Activated naive CD8-positive, alpha-beta T cell (primary cell): ENCODE measurements at regions not wholly inside any gene's neighbourhood (a gene's known extent, or its start where the extent isn't known, plus 50 kb on each side); places are given as distances from the start of the nearest gene placed in this dataset.
"Not testable (repeated sequence)": the region's sequence is repeated elsewhere in the genome, so short reads cannot be mapped to it uniquely, and the experiment has no call there.

Source experiments
- H3K27ac Mint-ChIP-seq: one replicate; pipeline ENCODE4 v1.8.0; 2021; ENCODE audit warnings: mixed read lengths
- H3K27me3 Mint-ChIP-seq: one replicate; pipeline ENCODE4 v1.8.0; 2021; ENCODE audit warnings: mixed read lengths
- H3K36me3 Mint-ChIP-seq: one replicate; pipeline ENCODE4 v1.8.0; 2021; ENCODE audit warnings: mixed read lengths
- H3K4me1 Mint-ChIP-seq: one replicate; pipeline ENCODE4 v1.8.0; 2021; ENCODE audit warnings: low read depth, mixed read lengths
- H3K4me3 Mint-ChIP-seq: one replicate; pipeline ENCODE4 v1.8.0; 2021; ENCODE audit warnings: mild to moderate bottlenecking, mixed read lengths
- H3K9me3 Mint-ChIP-seq: one replicate; pipeline ENCODE4 v1.8.0; 2021; ENCODE audit warnings: low read depth, mixed read lengths

DNA sequence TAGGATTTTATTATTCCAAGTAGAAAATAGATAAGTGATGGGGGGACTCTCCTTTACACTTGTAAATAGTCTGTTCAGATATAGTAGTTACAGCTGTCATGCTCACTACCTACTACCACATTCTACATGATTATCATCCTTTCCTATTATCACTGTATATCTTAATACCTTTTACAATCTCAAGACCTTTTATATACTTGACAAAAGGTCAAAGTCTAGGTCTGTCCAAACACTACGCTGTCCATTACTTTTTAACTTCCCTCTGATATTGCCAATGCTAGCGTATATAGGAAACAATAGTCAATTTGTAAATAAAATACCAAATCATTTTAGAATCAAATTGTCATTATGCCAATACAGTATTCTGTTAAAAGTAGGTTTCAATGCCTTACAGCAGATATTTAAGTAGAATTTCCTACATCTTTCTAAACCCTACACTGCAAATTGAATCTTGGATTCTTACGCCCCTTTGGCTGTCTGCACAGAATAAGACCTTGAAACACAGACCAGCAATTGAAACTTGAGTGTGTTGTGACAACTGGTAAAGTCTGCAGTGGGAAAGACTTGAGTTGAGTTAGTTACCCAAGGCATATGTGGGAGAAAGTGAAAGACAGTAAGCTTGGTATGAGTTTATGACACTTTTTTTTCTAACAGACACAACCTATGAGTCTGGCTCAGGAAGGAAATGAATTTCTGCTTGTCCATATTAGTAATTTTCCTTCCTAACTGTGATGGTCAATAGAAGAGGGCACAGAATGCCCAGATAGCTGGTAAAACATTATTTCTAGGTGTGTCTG, 827.6 kb upstream of the ACO1 start:
- no peaks in the 10 kb centered on the region for H3K27me3 Mint-ChIP-seq
- peaks cover 7% of the 10 kb centered on the region for H3K9me3 Mint-ChIP-seq
- H3K36me3 Mint-ChIP-seq: no peaks in the 10 kb centered on the region
- H3K4me1 Mint-ChIP-seq: no peaks in the 10 kb centered on the region
- no peak overlapping the region for H3K4me3 Mint-ChIP-seq
- H3K27ac Mint-ChIP-seq: no peak overlapping the region

GRCh38 chr9:31572190-31572589, 812.3 kb upstream of the ACO1 start:
- H3K4me1 Mint-ChIP-seq, H3K27me3 Mint-ChIP-seq, H3K27ac Mint-ChIP-seq, H3K4me3 Mint-ChIP-seq, H3K9me3 Mint-ChIP-seq, H3K36me3 Mint-ChIP-seq: not testable (repeated sequence)

GRCh38 chr9:31573561-31573960, 810.9 kb upstream of the ACO1 start:
- Mint-ChIP-seq H3K4me1 (peaks cover 2% of the 10 kb centered on the region), H3K36me3 (peaks cover 7% of the 10 kb centered on the region), H3K9me3 (peaks cover 7% of the 10 kb centered on the region), H3K27ac (no peak overlapping the region), H3K4me3 (no peak overlapping the region), H3K27me3 (no peaks in the 10 kb centered on the region)

- no peak overlapping the region for H3K27ac Mint-ChIP-seq
- no peaks in the 10 kb centered on the region for H3K27me3 Mint-ChIP-seq
- no peak overlapping the region for H3K4me3 Mint-ChIP-seq
- peaks cover 7% of the 10 kb centered on the region for H3K9me3 Mint-ChIP-seq
- peaks cover 2% of the 10 kb centered on the region for H3K4me1 Mint-ChIP-seq
- H3K36me3 Mint-ChIP-seq: peaks cover 7% of the 10 kb centered on the region
Measured at GRCh38 chr9:31574006-31574765, 810.3 kb upstream of the ACO1 start.

- Mint-ChIP-seq H3K27ac (no peak overlapping the region), H3K36me3 (no peaks in the 10 kb centered on the region), H3K4me1 (no peaks in the 10 kb centered on the region), H3K4me3 (no peak overlapping the region), H3K27me3 (no peaks in the 10 kb centered on the region), H3K9me3 (no peaks in the 10 kb centered on the region)
Measured at GRCh38 chr9:31582071-31582470, 802.4 kb upstream of the ACO1 start.

DNA sequence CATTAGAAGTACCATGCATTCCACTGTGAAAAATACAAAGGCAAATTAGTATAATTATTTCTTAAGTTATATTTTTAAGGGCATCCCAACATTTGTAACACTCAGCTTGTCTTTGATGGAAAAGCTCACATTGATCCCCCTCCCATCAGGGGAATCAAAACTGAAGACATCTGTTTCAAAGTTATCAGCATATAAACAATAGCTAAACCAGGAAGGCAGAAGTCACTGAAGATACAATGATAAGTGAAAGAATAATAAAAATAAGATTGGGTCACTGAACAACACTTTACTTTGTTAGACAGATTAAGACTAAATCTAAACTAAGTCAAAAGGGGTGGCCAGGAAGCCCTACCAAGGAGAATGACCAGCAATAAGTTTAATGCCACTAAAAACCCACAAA, 801.9 kb upstream of the ACO1 start:
- Mint-ChIP-seq H3K27me3 (no peaks in the 10 kb centered on the region), H3K4me3 (no peak overlapping the region), H3K36me3 (no peaks in the 10 kb centered on the region), H3K4me1 (no peaks in the 10 kb centered on the region), H3K27ac (no peak overlapping the region), H3K9me3 (no peaks in the 10 kb centered on the region)

- no peak overlapping the region for H3K27ac Mint-ChIP-seq
- peaks cover 2% of the 10 kb centered on the region for H3K36me3 Mint-ChIP-seq
- H3K27me3 Mint-ChIP-seq: no peaks in the 10 kb centered on the region
- no peaks in the 10 kb centered on the region for H3K9me3 Mint-ChIP-seq
- H3K4me3 Mint-ChIP-seq: no peak overlapping the region
- no peaks in the 10 kb centered on the region for H3K4me1 Mint-ChIP-seq
Measured at GRCh38 chr9:31585158-31585557, 799.3 kb upstream of the ACO1 start.

DNA sequence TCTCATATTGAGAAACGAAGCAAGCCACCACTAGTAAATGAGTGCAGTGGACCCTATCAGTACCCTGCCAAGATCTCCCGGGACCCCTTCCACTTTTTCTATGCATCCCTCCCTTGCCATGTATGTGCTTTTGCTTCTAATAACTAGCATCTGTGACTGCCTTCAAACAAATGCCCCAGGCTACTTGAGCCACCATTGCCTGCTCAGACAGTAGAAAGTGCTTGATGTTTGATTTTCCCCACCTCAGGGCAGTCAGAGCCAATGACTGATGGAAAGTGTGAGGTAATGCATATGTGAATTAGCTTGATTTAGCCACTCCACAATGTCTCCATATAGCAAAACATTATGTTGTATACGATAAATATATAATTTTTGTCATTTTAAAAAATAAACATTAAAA, 797.3 kb upstream of the ACO1 start:
- no peaks in the 10 kb centered on the region for H3K9me3 Mint-ChIP-seq
- no peak overlapping the region for H3K4me3 Mint-ChIP-seq

DNA sequence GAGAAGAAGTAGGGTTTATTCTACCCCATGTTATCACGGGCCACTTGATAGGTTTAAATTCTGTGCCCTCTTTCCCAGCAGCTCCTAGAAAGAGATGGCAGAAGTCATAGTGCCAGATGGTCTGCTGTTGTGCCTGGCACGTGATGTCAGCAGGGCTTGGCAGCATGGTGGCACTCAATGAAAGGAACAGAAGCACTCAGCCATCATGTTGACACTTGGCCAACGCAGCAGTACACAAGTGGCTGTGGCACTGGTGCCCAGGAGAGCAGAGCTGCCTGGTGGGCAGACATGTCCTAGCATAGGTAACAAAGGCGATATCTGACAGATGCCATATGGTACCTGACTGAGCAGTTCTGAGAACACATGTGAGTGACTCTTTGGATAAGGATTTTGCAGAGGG, 796.4 kb upstream of the ACO1 start:
- Mint-ChIP-seq H3K4me1 (no peaks in the 10 kb centered on the region), H3K36me3 (peaks cover 2% of the 10 kb centered on the region), H3K27me3 (no peaks in the 10 kb centered on the region), H3K27ac (no peak overlapping the region), H3K4me3 (no peak overlapping the region), H3K9me3 (no peaks in the 10 kb centered on the region)

More for the DNA sequence above, 797.3 kb upstream of the ACO1 start:
- Mint-ChIP-seq H3K4me1 (no peaks in the 10 kb centered on the region), H3K36me3 (peaks cover 2% of the 10 kb centered on the region), H3K27ac (no peak overlapping the region), H3K27me3 (no peaks in the 10 kb centered on the region)

- H3K27me3 Mint-ChIP-seq: no peaks in the 10 kb centered on the region
- H3K9me3 Mint-ChIP-seq: no peaks in the 10 kb centered on the region
- no peak overlapping the region for H3K27ac Mint-ChIP-seq
- H3K36me3 Mint-ChIP-seq: peaks cover 2% of the 10 kb centered on the region
- H3K4me3 Mint-ChIP-seq: no peak overlapping the region
- H3K4me1 Mint-ChIP-seq: no peaks in the 10 kb centered on the region
Measured at GRCh38 chr9:31588756-31589155, 795.7 kb upstream of the ACO1 start.

DNA sequence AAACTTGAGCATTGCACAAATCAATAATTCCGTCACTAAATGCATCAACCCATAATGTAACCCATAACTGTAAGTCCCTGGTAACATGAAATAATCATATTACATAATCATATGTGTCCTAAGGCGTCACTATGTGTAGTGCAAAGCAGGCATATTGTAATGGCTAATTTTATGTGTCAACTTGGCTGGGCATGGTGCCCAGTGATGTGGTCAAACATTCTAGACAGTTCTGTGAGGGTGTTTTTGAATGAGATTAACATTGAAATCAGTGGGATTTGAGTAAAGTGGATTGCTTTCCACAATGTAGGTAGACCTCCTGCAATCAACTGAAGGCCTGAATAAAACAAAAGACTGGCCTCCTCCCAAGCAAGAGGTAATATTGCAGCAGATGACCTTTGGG, 794.4 kb upstream of the ACO1 start:
- no peaks in the 10 kb centered on the region for H3K9me3 Mint-ChIP-seq
- no peaks in the 10 kb centered on the region for H3K4me1 Mint-ChIP-seq
- H3K27ac Mint-ChIP-seq: no peak overlapping the region
- H3K36me3 Mint-ChIP-seq: peaks cover 2% of the 10 kb centered on the region
- H3K4me3 Mint-ChIP-seq: no peak overlapping the region
- H3K27me3 Mint-ChIP-seq: no peaks in the 10 kb centered on the region

DNA sequence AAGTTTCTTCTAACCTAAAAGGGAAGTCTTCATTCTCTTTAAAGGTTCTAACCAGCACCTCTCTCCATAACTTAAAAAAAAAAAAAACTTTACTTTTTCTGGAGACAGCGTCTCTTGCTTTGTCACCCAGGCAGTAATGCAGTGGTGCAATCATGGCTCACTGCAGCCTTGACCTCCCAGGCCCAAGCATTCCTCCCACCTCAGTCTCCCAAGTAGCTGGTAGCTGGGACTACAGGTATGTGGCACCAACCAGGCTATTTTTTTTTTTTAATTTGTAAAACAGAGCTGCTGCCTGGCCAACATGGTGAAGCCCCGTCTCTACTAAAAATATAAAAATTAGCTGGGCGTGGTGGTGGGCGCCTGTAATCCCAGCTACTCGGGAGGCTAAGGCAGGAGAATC, 787.4 kb upstream of the ACO1 start:
- H3K4me1 Mint-ChIP-seq: peaks cover 10% of the 10 kb centered on the region
- not testable (repeated sequence) for H3K27ac Mint-ChIP-seq, H3K9me3 Mint-ChIP-seq

GRCh38 chr9:31597977-31598376, 786.5 kb upstream of the ACO1 start:
- Mint-ChIP-seq H3K27me3 (no peaks in the 10 kb centered on the region), H3K4me3 (no peak overlapping the region), H3K9me3 (no peaks in the 10 kb centered on the region), H3K27ac (no peak overlapping the region), H3K4me1 (peaks cover 10% of the 10 kb centered on the region), H3K36me3 (no peaks in the 10 kb centered on the region)

More for the DNA sequence above, 787.4 kb upstream of the ACO1 start:
- not testable (repeated sequence) for H3K36me3 Mint-ChIP-seq, H3K4me3 Mint-ChIP-seq, H3K27me3 Mint-ChIP-seq

DNA sequence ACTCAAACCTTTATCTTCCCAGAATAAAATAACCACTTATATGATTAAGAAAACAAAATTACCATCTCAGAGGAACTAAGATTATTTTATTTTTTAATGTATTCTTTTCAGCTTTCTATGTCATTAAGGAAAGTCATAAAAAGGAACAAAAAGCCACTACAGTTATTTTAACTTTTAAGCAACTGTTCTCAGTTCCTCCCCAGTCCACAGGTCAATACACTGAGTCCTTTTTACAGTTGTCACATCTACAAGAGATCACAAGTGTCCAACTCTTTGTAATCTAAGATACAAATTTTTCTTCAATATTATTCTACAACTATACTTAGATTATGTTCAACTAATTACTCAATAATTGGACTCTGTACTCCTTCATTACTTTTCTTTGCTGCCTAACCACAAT, 782.8 kb upstream of the ACO1 start:
- Mint-ChIP-seq H3K36me3 (peaks cover 2% of the 10 kb centered on the region), H3K9me3 (no peaks in the 10 kb centered on the region), H3K27ac (no peak overlapping the region), H3K27me3 (no peaks in the 10 kb centered on the region), H3K4me3 (no peak overlapping the region), H3K4me1 (peaks cover 10% of the 10 kb centered on the region)

GRCh38 chr9:31604531-31604930, 779.9 kb upstream of the ACO1 start:
- Mint-ChIP-seq H3K27ac (no peak overlapping the region), H3K36me3 (peaks cover 2% of the 10 kb centered on the region), H3K9me3 (no peaks in the 10 kb centered on the region), H3K4me3 (no peak overlapping the region), H3K4me1 (no peaks in the 10 kb centered on the region), H3K27me3 (peaks cover 2% of the 10 kb centered on the region)

GRCh38 chr9:31605164-31605563, 779.3 kb upstream of the ACO1 start:
- no peaks in the 10 kb centered on the region for H3K9me3 Mint-ChIP-seq
- no peak overlapping the region for H3K4me3 Mint-ChIP-seq
- no peak overlapping the region for H3K27ac Mint-ChIP-seq
- peaks cover 2% of the 10 kb centered on the region for H3K36me3 Mint-ChIP-seq
- H3K4me1 Mint-ChIP-seq: no peaks in the 10 kb centered on the region
- H3K27me3 Mint-ChIP-seq: peaks cover 2% of the 10 kb centered on the region
